IMR-90 (cell line): ENCODE measurements at regions not wholly inside any gene's neighbourhood (a gene's known extent, or its start where the extent isn't known, plus 50 kb on each side); places are given as distances from the start of the nearest gene placed in this dataset.
A peak's percentile ranks its signal among the peaks of the same experiment; 100 is the strongest.
"Not testable (repeated sequence)": the region's sequence is repeated elsewhere in the genome, so short reads cannot be mapped to it uniquely, and the experiment has no call there.

ENCODE experiments used
- ATAC-seq: fragments of 200-7000 bp; cut with Tn5 transposase; 2 replicates; pipeline ENCODE4 v1.9.1; 2020; ENCODE audit warnings: low read depth, mild to moderate bottlenecking, moderate library complexity
- BruUV-seq: library from RNA; stranded (reverse); fragments of 400-500 nt; replicated peaks from 2 replicates; lab custom pipeline; 2021; lab: Mats Ljungman, UMichigan
- CTCF ChIA-PET: fragments of 300-600 bp; formaldehyde crosslinking; extraction: SDS; loops from one replicate; lab custom pipeline; 2021; ENCODE audit warnings: antibody characterized with exemption; lab: Yijun Ruan, JAX
- POLR2A ChIA-PET: fragments of 300-600 bp; sonication (Branson Sonifier 250); formaldehyde crosslinking; loops from one replicate; lab custom pipeline; 2022; ENCODE audit warnings: antibody characterized with exemption; ENCODE audit not compliant: unreplicated experiment; lab: Charles Lee
- DNase-seq: peaks from one replicate; pipeline ENCODE4 v3.0.0; 2013
- H2AFZ ChIP-seq: replicated peaks from 2 replicates; pipeline ENCODE3; 2013; ENCODE audit warnings: low read length, mild to moderate bottlenecking; ENCODE audit not compliant: poor library complexity
- H2AK5ac ChIP-seq: 2 replicates; pipeline ENCODE4 v1.6.1; 2013; ENCODE audit warnings: low read depth, low read length, inconsistent platforms
- H2AK9ac ChIP-seq: replicated peaks from 2 replicates; pipeline ENCODE3; 2013; ENCODE audit warnings: mild to moderate bottlenecking, low read depth, low read length, moderate library complexity; ENCODE audit not compliant: poor library complexity
- H2BK120ac ChIP-seq: 2 replicates; pipeline ENCODE4 v1.6.1; 2013; ENCODE audit warnings: low read depth, low read length, inconsistent platforms
- H2BK15ac ChIP-seq: 3 replicates; pipeline ENCODE4 v1.6.1; 2013; ENCODE audit warnings: low read depth, low read length, inconsistent platforms
- H2BK20ac ChIP-seq: 2 replicates; pipeline ENCODE4 v1.6.1; 2013; ENCODE audit warnings: low read depth, mild to moderate bottlenecking, inconsistent platforms, low read length, moderate library complexity
- H2BK5ac ChIP-seq: 2 replicates; pipeline ENCODE4 v1.6.1; 2013; ENCODE audit warnings: mild to moderate bottlenecking, low read depth, low read length, inconsistent platforms; ENCODE audit not compliant: poor library complexity, severe bottlenecking
- H3K14ac ChIP-seq: replicated peaks from 2 replicates; pipeline ENCODE4 v1.6.1; 2013; ENCODE audit warnings: low read depth, low read length, inconsistent platforms
- H3K18ac ChIP-seq: 2 replicates; pipeline ENCODE4 v1.6.1; 2013; ENCODE audit warnings: low read depth, low read length, control low read depth
- H3K23ac ChIP-seq: 2 replicates; pipeline ENCODE4 v1.6.1; 2013; ENCODE audit warnings: low read depth, low read length, inconsistent platforms
- H3K27ac ChIP-seq: 2 replicates; pipeline ENCODE4 v1.5.1; 2013; ENCODE audit warnings: mild to moderate bottlenecking, control low read depth, low read length; ENCODE audit not compliant: insufficient read depth
- H3K27me3 ChIP-seq: 2 replicates; pipeline ENCODE4 v1.6.1; 2013; ENCODE audit warnings: low read length; ENCODE audit not compliant: control insufficient read depth, insufficient read depth
- H3K36me3 ChIP-seq: 2 replicates; pipeline ENCODE4 v1.6.1; 2013; ENCODE audit warnings: low read length, mixed read lengths; ENCODE audit not compliant: control insufficient read depth, insufficient read depth
- H3K4ac ChIP-seq: 2 replicates; pipeline ENCODE4 v1.6.1; 2013; ENCODE audit warnings: low read depth, low read length, inconsistent platforms
- H3K4me1 ChIP-seq: 2 replicates; pipeline ENCODE4 v1.6.1; 2013; ENCODE audit warnings: low read length, mixed read lengths; ENCODE audit not compliant: control insufficient read depth, insufficient read depth
- H3K4me2 ChIP-seq: 2 replicates; pipeline ENCODE4 v1.6.1; 2013; ENCODE audit warnings: low read depth, mild to moderate bottlenecking, control low read depth, low read length, moderate library complexity
- H3K4me3 ChIP-seq: 2 replicates; pipeline ENCODE4 v1.5.1; 2013; ENCODE audit warnings: low read depth, mild to moderate bottlenecking, control low read depth, low read length, moderate library complexity; ENCODE audit not compliant: insufficient read depth
- H3K56ac ChIP-seq: 2 replicates; pipeline ENCODE4 v1.6.1; 2013; ENCODE audit warnings: low read length, inconsistent platforms; ENCODE audit not compliant: insufficient read depth; ENCODE audit errors: extremely low read depth
- H3K79me1 ChIP-seq, 2 experiments: 2 replicates each; pipeline ENCODE4 v1.6.1; 2013; ENCODE audit warnings: low read length in 2 of 2, inconsistent platforms in 1 of 2, low read depth in 1 of 2
- H3K9ac ChIP-seq: 2 replicates; pipeline ENCODE4 v1.6.1; 2013; ENCODE audit warnings: low read depth, low read length, control low read depth
- H3K9me1 ChIP-seq: 2 replicates; pipeline ENCODE4 v1.6.1; 2013; ENCODE audit warnings: low read length, inconsistent platforms; ENCODE audit not compliant: insufficient read depth
- H3K9me3 ChIP-seq: 2 replicates; pipeline ENCODE4 v1.6.1; 2013; ENCODE audit warnings: low read length; ENCODE audit not compliant: control insufficient read depth, insufficient read depth
- H4K20me1 ChIP-seq: 2 replicates; pipeline ENCODE4 v1.6.1; 2013; ENCODE audit warnings: low read length, inconsistent platforms; ENCODE audit not compliant: insufficient read depth
- H4K5ac ChIP-seq: 2 replicates; pipeline ENCODE4 v1.6.1; 2013; ENCODE audit warnings: mild to moderate bottlenecking, low read depth, low read length, control low read depth
- H4K8ac ChIP-seq, 2 experiments: 2 replicates each; pipeline ENCODE4 v1.6.1; 2013; ENCODE audit warnings: low read depth in 2 of 2, low read length in 2 of 2, control low read depth in 1 of 2, inconsistent platforms in 1 of 2
- H4K91ac ChIP-seq: 2 replicates; pipeline ENCODE4 v1.6.1; 2013; ENCODE audit warnings: low read depth, low read length, inconsistent platforms; ENCODE audit not compliant: insufficient read depth
- BHLHE40 ChIP-seq: fragments of 150-350 bp; IDR thresholded peaks from 2 replicates; pipeline ENCODE4 v1.6.1; 2016; ENCODE audit warnings: mild to moderate bottlenecking, low read depth, low read length
- CHD1 ChIP-seq: IDR thresholded peaks from 2 replicates; pipeline ENCODE4 v1.6.1; 2012; ENCODE audit warnings: low read depth, low read length, improper control_type of control experiment
- FOS ChIP-seq: fragments of 150-350 bp; IDR thresholded peaks from 2 replicates; pipeline ENCODE4 v1.6.1; 2016; ENCODE audit warnings: low read depth, low read length
- MAFK ChIP-seq: IDR thresholded peaks from 2 replicates; pipeline ENCODE4 v1.6.1; 2012; ENCODE audit warnings: low read depth, low read length, improper control_type of control experiment
- POLR2A ChIP-seq: IDR thresholded peaks from 2 replicates; pipeline ENCODE4 v1.6.1; 2012; ENCODE audit warnings: mild to moderate bottlenecking, low read depth, low read length
- USF2 ChIP-seq: fragments of 150-350 bp; IDR thresholded peaks from 2 replicates; pipeline ENCODE4 v1.6.1; 2017; ENCODE audit warnings: mild to moderate bottlenecking, antibody characterized with exemption, low read length, low read depth
- WGBS, 2 experiments: methylation state at CpG; one replicate each; pipeline versions ENCODE4 v1.1.5 to v1.1.7; 2013; ENCODE audit warnings: missing lambda C conversion rate in 2 of 2; ENCODE audit not compliant: insufficient read length in 1 of 2; ENCODE audit errors: extremely low coverage in 2 of 2; 5-methylcytosine and 5-hydroxymethylcytosine counted together
- dilution Hi-C: fragments of 300-500 bp; cut with HindIII; formaldehyde crosslinking; loops from one replicate; pipeline ENCODE4 v1.14.3; 2018; ENCODE audit warnings: low sequenced_read_pairs; ENCODE audit not compliant: unreplicated experiment
- in situ Hi-C: fragments of 300-500 bp; cut with MboI; formaldehyde crosslinking; loops from 3 replicates; pipeline ENCODE4 v1.14.3; 2019; ENCODE audit warnings: low sequenced_read_pairs, inconsistent platforms, mixed read lengths
- intact Hi-C: fragments of 100-400 bp; cut with micrococcal nuclease; formaldehyde crosslinking; loops from 2 replicates; pipeline ENCODE4 v1.10.0; 2022

GRCh38 chr2:163028807-163029206 lies 190.2 kb upstream of the KCNH7 start:
- Histone ChIP-seq H3K27ac (no peak overlapping the region), H2BK20ac (no peak overlapping the region), H2BK15ac (no peak overlapping the region), H3K4me2 (no peak overlapping the region), H3K9ac (no peak overlapping the region), H3K9me3 (0 out of 2 replicates have a peak, but pooled peaks cover 2% of the 10 kb centered on the region), H3K36me3 (no peaks in the 10 kb centered on the region), H3K4ac (no peak overlapping the region), H2AK9ac (no peak overlapping the region), H3K9me1 (no peaks in the 10 kb centered on the region), H3K4me3 (no peak overlapping the region), H4K5ac (no peak overlapping the region), H4K91ac (no peak overlapping the region), H3K14ac (no peak overlapping the region), H4K8ac (no peak overlapping the region), H2BK5ac (no peak overlapping the region), H2BK120ac (no peak overlapping the region), H3K18ac (no peak overlapping the region), H3K79me1 (no peaks in the 10 kb centered on the region), H2AK5ac (no peak overlapping the region), H4K20me1 (no peaks in the 10 kb centered on the region), H3K23ac (no peak overlapping the region), H3K27me3 (no peaks in the 10 kb centered on the region), H3K56ac (no peak overlapping the region), H3K4me1 (no peaks in the 10 kb centered on the region), H2AFZ (no peak overlapping the region)
- ChIA-PET POLR2A (no interaction called here), CTCF (no interaction called here)
- TF ChIP-seq MAFK = peak; percentile 57
- TF ChIP-seq BHLHE40 = no peak
- TF ChIP-seq FOS = no peak
- TF ChIP-seq USF2 = no peak
- no peak for TF ChIP-seq POLR2A
- no peak for TF ChIP-seq CHD1
- WGBS, 2 experiments = no CpG with 5 or more reads among the region's 2 CpGs
- no peak for DNase-seq
- intact Hi-C loops = no loop called here
- no TSS peak for BruUV-seq
- no peak for ATAC-seq
- in situ Hi-C loops = no loop called here
- dilution Hi-C loops = no loop called here

GRCh38 chr2:163026136-163026775 lies 187.7 kb upstream of the KCNH7 start:
- H2AFZ ChIP-seq, H3K4me1 ChIP-seq, H3K4me3 ChIP-seq, dilution Hi-C loops, H3K36me3 ChIP-seq, H4K5ac ChIP-seq, H3K14ac ChIP-seq, DNase-seq, H3K79me1 ChIP-seq, intact Hi-C loops, H4K91ac ChIP-seq, BruUV-seq, H3K27me3 ChIP-seq, H4K8ac ChIP-seq, H3K9ac ChIP-seq, H3K23ac ChIP-seq, in situ Hi-C loops, H3K4me2 ChIP-seq, ATAC-seq, H3K18ac ChIP-seq, H2BK120ac ChIP-seq, POLR2A ChIA-PET, H2BK5ac ChIP-seq, H3K56ac ChIP-seq, H3K4ac ChIP-seq, H3K9me3 ChIP-seq, H4K20me1 ChIP-seq, H3K27ac ChIP-seq, H2AK9ac ChIP-seq, H2BK15ac ChIP-seq, H2AK5ac ChIP-seq, CTCF ChIA-PET, H3K9me1 ChIP-seq, H2BK20ac ChIP-seq: not testable (repeated sequence)
- 65% methylated on average over 10 of the region's 43 CpGs; no CpG with 5 or more reads in 1 of the 2 experiments for WGBS, 2 experiments
